Stimulated activated CD4-positive, alpha-beta T cell treated with anti-CD3 and anti-CD28 coated beads, Interleukin-1b, Interleukin-23, amount 100 ng/mL, for 1 hour (primary cell): ENCODE measurements at regions not wholly inside any gene's neighbourhood (a gene's known extent, or its start where the extent isn't known, plus 50 kb on each side); places are given as distances from the start of the nearest gene placed in this dataset.

Source experiments
- DNase-seq, 2 donors: peaks; one replicate each; pipeline ENCODE4 v3.0.0-alpha.2; 2020; ENCODE audit warnings: low read depth in 2 of 2

- DNase-seq, result no peak
Observed at GRCh38 chr6:24987446-24988115, 51.8 kb upstream of the RIPOR2 start.

DNA sequence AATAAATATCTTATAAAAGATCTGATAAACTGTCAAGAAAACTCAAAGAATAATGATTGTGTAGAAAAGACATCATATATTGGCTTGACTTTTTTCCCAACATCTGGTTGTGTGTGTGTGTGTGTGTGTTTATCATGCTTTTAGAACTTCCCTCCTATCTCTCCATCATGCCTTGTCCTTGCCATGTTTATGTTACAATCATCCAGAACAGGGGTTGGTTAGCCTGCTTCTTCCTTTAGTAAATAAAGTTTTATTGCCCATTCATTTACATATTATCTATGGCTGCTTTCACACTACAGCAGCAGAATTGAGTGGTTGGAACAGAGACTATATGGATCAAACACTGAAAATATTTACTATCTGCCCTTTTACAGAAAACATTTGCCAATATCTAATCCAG, 52.8 kb upstream of the RIPOR2 start:
- DNase-seq, result no peak

GRCh38 chr6:24990236-24990845, 54.6 kb upstream of the RIPOR2 start:
- DNase-seq, result no peak

DNA sequence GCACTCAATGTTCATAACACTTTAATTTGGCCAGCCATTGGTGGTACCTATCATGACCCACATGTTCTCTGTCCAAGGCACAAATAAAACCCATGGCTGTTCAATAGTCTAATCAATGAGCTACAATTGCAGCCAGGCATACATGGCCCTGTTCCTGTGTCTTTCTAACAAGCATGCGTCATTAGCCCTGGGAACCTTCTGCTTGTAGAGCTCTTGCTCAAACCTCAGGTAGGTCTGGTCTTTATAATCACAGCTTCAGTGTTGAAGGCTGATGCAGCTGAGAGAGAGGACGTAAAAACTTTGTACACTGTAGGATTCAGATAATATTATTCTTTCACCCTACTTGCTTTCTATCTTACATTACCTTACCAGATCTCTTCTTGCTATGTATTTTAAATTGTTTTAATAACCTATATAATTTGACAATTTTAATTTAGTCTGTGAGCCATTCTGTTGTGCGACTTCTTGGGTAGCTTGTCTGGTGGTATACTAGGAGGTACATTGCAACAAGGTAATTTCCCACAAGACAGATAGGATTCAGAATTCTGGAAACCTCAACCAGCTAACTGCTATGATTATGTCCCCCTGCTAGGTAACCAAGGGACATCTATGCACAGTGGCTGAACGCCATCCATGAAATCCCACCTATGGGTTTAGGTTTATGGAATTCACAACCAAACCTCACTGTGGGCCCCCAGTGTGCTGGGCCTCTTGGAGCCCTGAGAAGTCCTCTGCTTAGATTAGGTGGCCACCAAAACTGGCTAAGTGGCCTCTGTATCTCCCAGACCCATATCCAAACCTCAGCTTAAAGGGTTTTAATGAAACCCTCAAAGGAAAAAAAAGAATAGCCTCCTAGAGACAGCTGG, 55.4 kb upstream of the RIPOR2 start:
- DNase-seq, result no peak

- DNase-seq, result peak in 1 of 2 donors; percentile 58
Observed at GRCh38 chr6:24991810-24992467, 56.2 kb upstream of the RIPOR2 start.

- DNase-seq, result no peak
Observed at GRCh38 chr6:24994812-24995211, 59.1 kb upstream of the RIPOR2 start.

DNA sequence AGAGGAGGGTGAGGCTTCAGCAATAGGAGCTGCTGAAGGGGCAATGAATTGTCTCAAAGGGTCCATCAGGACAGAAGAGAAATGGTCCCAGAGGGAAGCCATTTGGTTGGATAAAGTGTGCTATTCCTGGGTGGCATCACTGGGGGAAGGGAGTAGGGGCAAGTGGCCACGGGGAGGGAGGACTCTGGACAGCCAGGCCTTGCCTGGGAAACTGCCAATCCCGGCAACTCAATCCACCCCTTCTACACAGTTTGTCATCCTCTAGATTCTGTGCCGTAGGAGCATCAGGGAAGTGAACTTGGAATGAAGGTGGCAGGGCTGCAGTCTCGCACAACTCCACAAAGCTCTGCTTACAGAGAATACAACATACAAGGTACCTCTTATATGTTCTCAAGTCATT, 59.5 kb upstream of the RIPOR2 start:
- DNase-seq, result no peak

DNA sequence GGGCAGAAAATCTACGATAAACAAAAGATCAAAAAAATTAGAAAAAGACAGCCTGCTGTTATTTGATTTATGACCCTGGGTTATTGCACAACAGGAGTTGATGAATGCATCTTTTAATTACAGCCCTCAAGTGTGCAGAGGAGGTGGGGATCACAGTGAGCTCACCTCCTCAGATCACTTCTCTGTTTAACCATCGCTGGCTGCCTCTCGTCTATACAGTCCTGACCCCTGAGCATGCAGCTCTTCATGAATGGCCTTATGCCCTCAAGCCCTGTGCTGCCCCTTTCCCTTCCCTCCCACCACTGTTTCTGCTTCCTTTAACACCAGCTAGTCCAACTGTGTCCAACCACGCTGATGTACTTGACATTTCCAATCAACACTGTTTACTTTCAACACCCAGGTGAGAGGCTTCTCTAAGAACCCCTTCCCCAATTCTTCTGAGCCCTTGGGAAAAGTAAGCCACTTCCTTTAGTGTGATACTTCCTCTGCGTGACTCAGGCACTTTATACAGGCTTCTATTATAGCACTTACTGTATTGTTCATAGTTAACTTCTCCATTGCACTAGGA, 60.6 kb upstream of the RIPOR2 start:
- no peak for DNase-seq

DNA sequence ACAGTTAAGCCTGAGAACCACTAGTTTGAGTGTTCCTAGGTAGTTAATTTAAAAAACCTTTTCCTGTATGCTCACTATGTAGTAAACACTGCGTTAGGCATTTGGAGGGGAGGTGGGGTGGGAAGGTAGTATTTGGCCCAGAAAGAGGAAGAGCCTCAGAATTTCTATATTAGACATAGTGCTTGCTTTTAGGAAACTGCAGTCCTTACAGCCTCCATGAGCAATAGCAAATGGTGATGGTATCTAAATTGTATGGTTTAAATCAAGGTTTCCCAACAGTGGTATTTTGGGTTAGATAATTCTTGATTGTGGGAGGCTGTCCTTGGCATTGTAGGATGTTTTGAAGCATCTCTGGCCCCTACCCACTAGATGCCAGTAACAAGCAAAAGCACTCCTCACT, 61.5 kb upstream of the RIPOR2 start:
- no peak for DNase-seq

DNA sequence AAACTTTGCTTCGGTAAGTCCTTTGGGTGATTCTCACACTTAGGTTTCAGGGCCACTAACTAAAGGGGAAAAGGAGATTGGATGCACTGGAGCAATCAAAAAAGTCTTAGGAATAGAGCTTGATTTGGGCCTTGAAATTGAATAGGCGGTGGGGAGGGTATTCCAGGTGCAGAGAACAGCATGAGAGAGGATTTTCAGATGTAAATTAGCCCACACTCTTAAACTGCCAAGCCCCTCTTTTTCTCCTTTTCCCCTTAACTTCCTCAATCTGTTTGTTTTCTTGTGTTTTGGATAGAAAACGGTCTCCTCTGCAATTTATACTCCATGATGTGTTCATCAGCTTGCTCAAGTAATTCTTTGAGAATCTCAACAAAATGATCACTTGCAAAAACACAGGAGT, 62.1 kb upstream of the RIPOR2 start:
- no peak for DNase-seq

- DNase-seq, result no peak
Observed at GRCh38 chr6:25002326-25003091, 66.7 kb upstream of the RIPOR2 start.

DNA sequence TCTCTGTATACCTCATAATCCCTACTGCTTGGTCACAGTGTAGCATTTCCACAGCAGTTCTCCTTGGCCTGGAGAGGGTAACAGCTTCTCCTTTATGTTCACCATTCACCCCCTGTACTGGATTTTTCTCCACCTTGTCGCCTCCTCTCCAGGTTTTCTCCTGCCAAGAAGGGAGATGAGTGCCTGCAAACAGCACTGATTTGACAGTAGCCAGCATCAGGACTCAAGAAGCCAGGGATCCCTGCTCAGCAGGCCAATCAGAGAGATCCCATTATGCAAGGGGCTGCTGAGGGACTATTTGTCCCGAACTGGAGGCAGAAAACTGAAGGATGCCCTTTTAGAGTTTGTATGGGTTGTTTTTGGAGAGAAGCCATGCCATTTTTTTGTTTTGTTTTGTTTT, 68.6 kb upstream of the RIPOR2 start:
- no peak for DNase-seq

DNA sequence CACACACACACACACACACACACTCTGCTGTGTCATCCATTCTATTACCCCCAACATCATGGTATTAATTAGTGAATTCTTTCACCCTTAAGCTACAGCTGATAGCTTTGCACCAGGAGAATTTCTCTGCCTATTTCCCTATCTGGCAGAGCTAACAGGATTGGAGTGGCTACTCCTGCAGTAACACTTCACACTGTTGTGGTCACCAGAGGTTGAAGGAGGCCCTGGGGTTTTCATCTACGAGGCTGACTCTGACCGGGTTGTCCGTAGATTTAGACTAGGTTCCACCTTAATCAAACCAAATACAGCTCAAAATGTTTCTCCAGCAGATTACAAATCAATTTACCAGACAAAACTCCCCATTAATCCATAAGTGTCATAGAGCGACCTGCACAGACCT, 69.2 kb upstream of the RIPOR2 start:
- DNase-seq, result no peak

DNA sequence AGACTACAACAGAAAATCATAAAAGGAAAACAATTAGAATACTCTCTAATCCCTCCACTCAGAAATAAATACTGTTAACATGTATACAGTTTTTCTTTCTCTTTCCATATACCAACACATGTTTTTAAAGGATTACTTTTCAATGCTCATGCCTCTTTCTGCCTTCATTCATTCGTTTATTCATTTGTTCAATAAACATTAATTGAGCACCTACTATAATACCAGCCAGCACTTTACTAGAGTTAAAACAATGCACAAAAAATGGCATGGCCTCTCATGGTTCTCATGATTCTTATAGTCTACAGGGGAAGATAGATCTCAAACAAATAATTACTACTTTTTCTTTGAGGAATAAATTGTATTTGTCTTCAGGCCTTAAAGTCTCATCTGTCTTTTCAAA, 70.3 kb upstream of the RIPOR2 start:
- no peak for DNase-seq

- no peak for DNase-seq
Observed at GRCh38 chr6:25006565-25007001, 70.8 kb upstream of the RIPOR2 start.

- no peak for DNase-seq
Observed at GRCh38 chr6:25007269-25007699, 71.5 kb upstream of the RIPOR2 start.

- DNase-seq, result no peak
Observed at GRCh38 chr6:25008707-25009392, 73.1 kb upstream of the RIPOR2 start.

GRCh38 chr6:25009393-25009710, 73.6 kb upstream of the RIPOR2 start:
- no peak for DNase-seq

GRCh38 chr6:25010176-25010575, 74.4 kb upstream of the RIPOR2 start:
- DNase-seq, result no peak

DNA sequence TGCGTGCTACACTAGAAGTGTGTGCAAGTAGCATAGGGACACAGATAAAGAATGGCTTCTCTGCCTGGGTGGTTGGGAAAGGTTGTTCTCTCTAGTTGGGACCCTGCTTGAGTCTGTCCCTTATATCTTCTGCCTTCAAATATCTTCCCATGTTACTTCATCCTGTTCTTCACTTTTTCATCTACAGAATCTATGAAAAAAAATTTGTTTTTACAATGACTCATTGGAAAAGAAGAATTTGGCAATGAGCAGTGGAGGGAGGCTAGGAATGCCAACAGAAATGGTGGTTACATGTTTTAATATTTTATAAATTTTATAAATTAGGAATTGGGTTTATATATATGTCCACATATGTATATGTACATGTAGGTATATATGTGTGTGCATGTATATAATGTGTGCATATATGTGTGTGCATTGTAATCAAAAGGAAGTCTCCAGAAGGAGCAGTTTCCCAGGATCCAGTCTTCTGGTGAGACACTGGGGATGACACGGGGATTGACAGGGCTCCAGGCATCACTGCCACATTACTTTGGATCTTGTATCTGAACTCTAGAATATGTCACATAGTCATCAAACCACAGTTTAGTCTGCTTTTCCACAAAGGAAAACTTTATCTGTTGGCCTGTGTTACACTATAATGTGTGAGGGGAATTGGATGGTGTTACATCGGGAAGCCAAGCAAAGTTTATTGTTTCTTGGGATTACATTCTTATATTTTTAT, 75.3 kb upstream of the RIPOR2 start:
- DNase-seq, result no peak
